HCT116 (cell line): ENCODE measurements at regions not wholly inside any gene's neighbourhood (a gene's known extent, or its start where the extent isn't known, plus 50 kb on each side); places are given as distances from the start of the nearest gene placed in this dataset.
"Not testable (repeated sequence)": the region's sequence is repeated elsewhere in the genome, so short reads cannot be mapped to it uniquely, and the experiment has no call there.

Source experiments
- ATAC-seq: fragments of 200-7000 bp; cut with Tn5 transposase; 2 replicates; pipeline ENCODE4 v1.9.1; 2020; ENCODE audit warnings: mild to moderate bottlenecking, moderate library complexity
- BruUV-seq: library from RNA; stranded (reverse); fragments of 400-500 nt; replicated peaks from 2 replicates; lab custom pipeline; 2021; lab: Mats Ljungman, UMichigan
- CTCF ChIA-PET: fragments of 300-600 bp; sonication (Branson Sonifier 250); formaldehyde crosslinking; loops from one replicate; lab custom pipeline; 2021; ENCODE audit warnings: antibody characterized with exemption; lab: Charles Lee
- POLR2A ChIA-PET: fragments of 300-600, 350-600 bp; sonication (Branson Sonifier 250); formaldehyde crosslinking; loops from one replicate; lab custom pipeline; 2021; ENCODE audit warnings: antibody characterized with exemption; lab: Charles Lee
- RAD21 ChIA-PET, 2 experiments: fragments of 300-600 bp; sonication (Branson Sonifier 250); formaldehyde crosslinking; loops; one replicate each; lab custom pipeline; 2023; ENCODE audit warnings: low total read pairs in 2 of 2; ENCODE audit not compliant: uncharacterized antibody in 2 of 2, unreplicated experiment in 2 of 2, low non-redundant PET in 1 of 2; lab: Charles Lee
- DNase-seq: peaks from one replicate; pipeline ENCODE4 v3.0.0-alpha.2; 2010; ENCODE audit warnings: low read depth, low spot score
- H2AFZ ChIP-seq: fragments of 200-600 bp; shearing (Covaris generic), sonication (generic); 2 replicates; pipeline ENCODE4 v1.6.1; 2017; ENCODE audit warnings: low read depth, mixed run types, mixed read lengths, antibody characterized with exemption, low read length; ENCODE audit not compliant: poor library complexity, severe bottlenecking
- H3K27ac ChIP-seq: 2 replicates; pipeline ENCODE4 v1.5.1; 2012; ENCODE audit warnings: low read depth, low read length
- H3K27me3 ChIP-seq: fragments of 200-600 bp; sonication (generic); 2 replicates; pipeline ENCODE4 v1.6.1; 2016; ENCODE audit warnings: mixed run types, low read length, mixed read lengths; ENCODE audit not compliant: insufficient read depth
- H3K36me3 ChIP-seq, 2 experiments: fragments of 200-500 bp in 1 of 2; fragments of 200-600 bp in 1 of 2; sonication (Bioruptor generic) in 1 of 2; sonication (generic) in 1 of 2; 2 replicates each; pipeline versions ENCODE4 v1.5.1 to v1.6.1; 2014 to 2016; ENCODE audit warnings: low read length in 2 of 2, inconsistent platforms in 1 of 2, mixed read lengths in 1 of 2, mixed run types in 1 of 2; ENCODE audit not compliant: insufficient read depth in 2 of 2, control insufficient read depth in 1 of 2
- H3K4me1 ChIP-seq, 2 experiments: fragments of 200-600 bp in 1 of 2; sonication (generic) in 1 of 2; 2 replicates each; pipeline versions ENCODE4 v1.5.1 to v1.6.1; 2012 to 2017; ENCODE audit warnings: low read length in 2 of 2, inconsistent platforms in 1 of 2, mild to moderate bottlenecking in 1 of 2, mixed read lengths in 1 of 2, mixed run types in 1 of 2, moderate library complexity in 1 of 2; ENCODE audit not compliant: insufficient read depth in 2 of 2, control insufficient read depth in 1 of 2
- H3K4me2 ChIP-seq: fragments of 200-600 bp; sonication (generic); 2 replicates; pipeline ENCODE4 v1.6.1; 2017; ENCODE audit warnings: mixed run types, low read length, mixed read lengths
- H3K4me3 ChIP-seq, 2 experiments: fragments of 200-600 bp in 1 of 2; sonication (generic) in 1 of 2; replicated peaks in 1 of 2; 2 replicates each; pipeline ENCODE4 v1.5.1; 2011 to 2016; ENCODE audit warnings: low read length in 2 of 2, control low read depth in 1 of 2, low read depth in 1 of 2, mild to moderate bottlenecking in 1 of 2, mixed read lengths in 1 of 2, mixed run types in 1 of 2
- H3K79me2 ChIP-seq: fragments of 200-600 bp; sonication (generic); 2 replicates; pipeline ENCODE4 v1.6.1; 2017; ENCODE audit warnings: mild to moderate bottlenecking, mixed run types, low read length, moderate library complexity, mixed read lengths; ENCODE audit not compliant: insufficient read depth
- H3K9ac ChIP-seq: fragments of 200-600 bp; sonication (generic); 2 replicates; pipeline ENCODE4 v1.6.1; 2016; ENCODE audit warnings: low read length, mixed read lengths
- H3K9me2 ChIP-seq: fragments of 200-600 bp; sonication (generic), shearing (Covaris generic); 2 replicates; pipeline ENCODE4 v1.6.1; 2017; ENCODE audit warnings: mixed run types, mild to moderate bottlenecking, moderate library complexity; ENCODE audit not compliant: insufficient read depth
- H3K9me3 ChIP-seq, 2 experiments: fragments of 200-500 bp in 1 of 2; fragments of 200-600 bp in 1 of 2; sonication (Bioruptor generic) in 1 of 2; sonication (generic) in 1 of 2; 2 replicates each; pipeline ENCODE4 v1.6.1; 2014 to 2017; ENCODE audit warnings: low read length in 2 of 2, mixed read lengths in 2 of 2, inconsistent platforms in 1 of 2, low read depth in 1 of 2, mild to moderate bottlenecking in 1 of 2, mixed run types in 1 of 2, moderate library complexity in 1 of 2; ENCODE audit not compliant: control insufficient read depth in 1 of 2, insufficient read depth in 1 of 2
- H4K20me1 ChIP-seq: fragments of 200-600 bp; sonication (generic), shearing (Covaris generic); 2 replicates; pipeline ENCODE4 v1.6.1; 2017; ENCODE audit warnings: mixed run types, mild to moderate bottlenecking, moderate library complexity; ENCODE audit not compliant: insufficient read depth
- CEBPB ChIP-seq: IDR thresholded peaks from 2 replicates; pipeline ENCODE4 v1.6.1; 2012; ENCODE audit warnings: low read depth
- CTCF ChIP-seq, 3 experiments: fragments of 200-600 bp in 1 of 3; sonication (generic) in 1 of 3; IDR thresholded peaks in 2 of 3; conservative IDR thresholded peaks in 1 of 3; 2 replicates each; pipeline ENCODE4 v1.5.1; 2012 to 2017; ENCODE audit warnings: low read depth in 2 of 3, low read length in 2 of 3, antibody characterized with exemption in 1 of 3, borderline replicate concordance in 1 of 3, control low read depth in 1 of 3, mild to moderate bottlenecking in 1 of 3, mixed read lengths in 1 of 3, mixed run types in 1 of 3, moderate library complexity in 1 of 3; ENCODE audit not compliant: insufficient read depth in 1 of 3
- EZH2 ChIP-seq: fragments of 200-600 bp; sonication (generic); IDR thresholded peaks from 2 replicates; pipeline ENCODE4 v1.6.1; 2017; ENCODE audit warnings: antibody characterized with exemption, mixed run types
- EZH2phosphoT487 ChIP-seq: fragments of 200-600 bp; IDR thresholded peaks from 2 replicates; pipeline ENCODE4 v1.6.1; 2018; ENCODE audit warnings: antibody characterized with exemption, borderline replicate concordance
- JUND ChIP-seq: IDR thresholded peaks from 2 replicates; pipeline ENCODE4 v1.6.1; 2012
- MAX ChIP-seq: IDR thresholded peaks from 2 replicates; pipeline ENCODE4 v1.6.1; 2012
- POLR2AphosphoS5 ChIP-seq: IDR thresholded peaks from 2 replicates; pipeline ENCODE4 v1.6.1; 2011; ENCODE audit warnings: mild to moderate bottlenecking, low read depth, low read length, moderate library complexity
- REST ChIP-seq: IDR thresholded peaks from 2 replicates; pipeline ENCODE4 v1.6.1; 2012; ENCODE audit warnings: low read depth
- SIN3A ChIP-seq: IDR thresholded peaks from 2 replicates; pipeline ENCODE4 v1.6.1; 2012; ENCODE audit warnings: low read depth
- ZBTB33 ChIP-seq: IDR thresholded peaks from 2 replicates; pipeline ENCODE4 v1.6.1; 2011; ENCODE audit warnings: mild to moderate bottlenecking, low read length, moderate library complexity; ENCODE audit not compliant: insufficient replicate concordance; ENCODE audit errors: extremely low read depth
- ZFX ChIP-seq: fragments of 450-650 bp; IDR thresholded peaks from 2 replicates; pipeline ENCODE4 v1.6.1; 2017
- intact Hi-C: fragments of 100-400 bp; cut with micrococcal nuclease; formaldehyde crosslinking; loops from 2 replicates; pipeline ENCODE4 v1.10.0; 2022

GRCh38 chr2:77778917-77779316, 256.7 kb upstream of the LRRTM4 start:
- Histone ChIP-seq H3K27me3 (no peaks in the 10 kb centered on the region), H3K27ac (no peak overlapping the region), H4K20me1 (no peaks in the 10 kb centered on the region), H2AFZ (no peak overlapping the region), H3K4me1 (no peaks in the 10 kb centered on the region), H3K9me3 (peaks cover 6 to 15% of the 10 kb centered on the region in 2 experiments; a peak in 2 of 4 replicates), H3K4me3 (no peak overlapping the region), H3K9me2 (no peaks in the 10 kb centered on the region), H3K9ac (no peak overlapping the region), H3K79me2 (no peaks in the 10 kb centered on the region), H3K4me2 (no peak overlapping the region), H3K36me3 (no peaks in the 10 kb centered on the region)
- intact Hi-C loops, result no loop called here
- CTCF ChIA-PET, result no interaction called here
- ATAC-seq (no peak), DNase-seq (no peak)
- no peak for TF ChIP-seq CTCF (IDR thresholded peaks at IDR 0.05 in 2 of 3, conservative IDR thresholded peaks at IDR 0.05 in 1 of 3; ENCODE audit: borderline replicate concordance in 1 of 3, insufficient read depth in 1 of 3, low read depth in 2 of 3, low read length in 2 of 3)
- TF ChIP-seq JUND, result no peak
- TF ChIP-seq REST, result no peak
- no peak for TF ChIP-seq SIN3A
- TF ChIP-seq POLR2AphosphoS5, result no peak
- no peak for TF ChIP-seq EZH2phosphoT487
- no peak for TF ChIP-seq MAX
- TF ChIP-seq ZFX, result no peak
- TF ChIP-seq CEBPB, result no peak
- TF ChIP-seq ZBTB33, result no peak
- no peak for TF ChIP-seq EZH2
- no TSS peak for BruUV-seq
- RAD21 ChIA-PET, result no interaction called here
- POLR2A ChIA-PET, result no interaction called here

- not testable (repeated sequence) for H3K4me3 ChIP-seq, H2AFZ ChIP-seq
These were observed 271.3 kb upstream of the LRRTM4 start for GRCh38 chr2:77793500-77793899.

More at GRCh38 chr2:77793500-77793899, 271.3 kb upstream of the LRRTM4 start:
- H3K79me2 ChIP-seq, DNase-seq, H3K27me3 ChIP-seq, H3K4me2 ChIP-seq, H3K27ac ChIP-seq, CTCF ChIA-PET, BruUV-seq, H3K9me2 ChIP-seq, ATAC-seq, H3K36me3 ChIP-seq, H3K9ac ChIP-seq, POLR2A ChIA-PET, RAD21 ChIA-PET, H4K20me1 ChIP-seq, intact Hi-C loops, H3K4me1 ChIP-seq: not testable (repeated sequence)
- H3K9me3 ChIP-seq, result peaks cover 9 to 10% of the 10 kb centered on the region in 2 experiments; a peak in 2 of 4 replicates
